ENCODE measurements at regions not wholly inside any gene's neighbourhood (a gene's known extent, or its start where the extent isn't known, plus 50 kb on each side); places are given as distances from the start of the nearest gene placed in this dataset.

DNA sequence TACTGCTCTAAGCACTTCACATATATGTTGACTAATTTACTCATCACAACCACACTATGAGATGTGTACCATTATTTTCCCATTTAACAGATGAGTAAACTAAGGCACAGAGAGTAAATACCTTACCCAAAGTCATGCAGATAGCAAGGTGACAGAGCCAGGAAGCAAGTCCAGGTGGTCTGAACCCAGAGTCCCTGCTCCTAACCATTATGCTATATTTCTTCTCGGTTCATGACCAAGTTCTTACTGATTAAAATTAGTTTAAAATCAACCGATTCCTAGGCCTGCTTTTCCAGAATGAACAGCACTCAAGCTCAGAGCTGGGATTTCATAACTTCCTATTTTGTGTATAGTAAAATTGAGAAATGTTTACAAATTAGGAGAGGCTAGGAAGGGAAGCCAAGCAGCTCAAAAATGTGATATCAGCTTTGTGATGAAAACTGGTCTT, 85.5 kb upstream of the EGLN3 start:
- Mint-ChIP-seq H3K9me3 (peaks cover 6% of the 10 kb centered on the region), H3K36me3 (peaks cover 16% of the 10 kb centered on the region), H3K27ac (no peak overlapping the region), H3K4me3 (no peak overlapping the region), H3K4me1 (peaks cover 30% of the 10 kb centered on the region), H3K27me3 (peaks cover 24% of the 10 kb centered on the region)
- CTCF ChIA-PET: no interaction called here
- no peak for DNase-seq

- CTCF ChIA-PET: no interaction called here
- no peak for DNase-seq
- peaks cover 27% of the 10 kb centered on the region for H3K4me1 Mint-ChIP-seq
- peaks cover 14% of the 10 kb centered on the region for H3K36me3 Mint-ChIP-seq
- H3K27ac Mint-ChIP-seq: no peak overlapping the region
- peaks cover 3% of the 10 kb centered on the region for H3K9me3 Mint-ChIP-seq
- H3K4me3 Mint-ChIP-seq: no peak overlapping the region
- H3K27me3 Mint-ChIP-seq: peaks cover 26% of the 10 kb centered on the region
Observed at GRCh38 chr14:34035934-34036250, 85.0 kb upstream of the EGLN3 start.

DNA sequence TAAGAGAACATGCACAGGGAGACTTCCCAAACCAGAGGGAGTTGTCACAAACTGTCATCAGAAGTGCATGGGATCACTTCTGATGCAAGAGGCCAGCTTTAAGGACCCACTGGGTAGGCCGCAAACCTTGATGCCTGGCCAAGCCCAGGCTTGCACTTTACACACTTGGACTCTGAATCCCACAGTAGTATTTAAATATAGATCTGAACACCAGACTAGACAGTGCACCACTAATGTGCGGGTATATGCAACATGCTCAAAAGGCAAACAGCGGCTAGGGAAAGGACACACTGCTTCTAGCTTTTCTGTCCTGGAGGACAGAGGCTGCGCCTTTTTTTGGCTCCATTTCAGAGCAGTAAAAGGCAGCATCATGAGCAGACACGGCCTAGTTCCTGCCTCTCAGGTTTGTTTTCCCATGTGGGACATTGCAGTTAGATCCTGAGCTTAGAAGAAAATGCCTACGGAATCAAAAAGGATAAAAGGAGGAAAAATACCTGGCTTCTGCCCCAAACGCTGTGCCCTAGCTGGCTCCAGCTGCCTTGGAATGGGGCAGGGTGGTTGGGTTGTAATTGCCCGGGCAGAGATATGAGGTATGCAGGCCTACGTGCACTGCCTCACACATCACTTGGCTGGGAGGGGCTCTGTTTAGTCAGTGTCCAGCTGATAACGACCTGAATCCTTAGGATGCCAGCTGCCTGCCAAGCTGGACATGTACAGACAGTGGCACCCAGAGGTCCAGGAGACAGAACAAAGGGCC, 84.5 kb upstream of the EGLN3 start:
- H3K4me3 Mint-ChIP-seq: no peak overlapping the region
- peaks cover 32% of the 10 kb centered on the region for H3K27me3 Mint-ChIP-seq
- peaks cover 3% of the 10 kb centered on the region for H3K9me3 Mint-ChIP-seq
- H3K36me3 Mint-ChIP-seq: peaks cover 11% of the 10 kb centered on the region
- H3K4me1 Mint-ChIP-seq: peaks cover 24% of the 10 kb centered on the region
- DNase-seq: no peak
- no peak overlapping the region for H3K27ac Mint-ChIP-seq
- CTCF ChIA-PET: no interaction called here

DNA sequence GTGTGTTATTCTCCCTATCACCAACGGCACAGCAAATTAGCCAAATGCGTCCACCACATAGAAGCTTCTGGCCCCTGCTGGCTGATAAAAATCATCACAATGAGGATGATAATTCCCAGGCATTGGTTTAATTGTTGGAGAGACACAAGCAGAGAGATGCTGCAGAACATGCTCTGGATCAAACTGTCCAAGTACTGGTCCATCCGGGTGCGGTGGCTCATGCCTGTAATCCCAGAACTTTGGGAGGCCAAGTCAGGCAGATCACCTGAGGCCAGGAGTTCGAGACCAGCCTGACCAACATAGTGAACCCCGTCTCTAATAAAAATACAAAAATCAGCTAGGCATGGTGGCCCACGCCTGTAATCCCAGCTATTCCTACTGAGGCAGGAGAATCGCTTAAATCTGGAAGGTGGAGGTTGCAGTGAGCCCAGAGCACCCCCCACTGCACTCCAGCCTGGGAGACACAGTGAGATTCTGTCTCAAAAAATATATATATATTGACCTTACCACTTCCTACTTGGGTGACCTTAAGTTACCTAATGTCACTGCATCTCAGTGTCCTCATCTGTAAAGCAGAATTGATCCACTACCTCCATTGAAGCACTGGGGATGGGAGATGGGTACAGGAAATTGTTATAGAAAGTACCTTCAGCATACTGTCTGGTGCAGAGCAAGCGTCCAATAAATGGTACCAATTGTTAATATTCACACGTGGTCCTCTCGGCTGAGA, 83.7 kb upstream of the EGLN3 start:
- Mint-ChIP-seq H3K36me3 (peaks cover 9% of the 10 kb centered on the region), H3K9me3 (peaks cover 3% of the 10 kb centered on the region), H3K27me3 (peaks cover 34% of the 10 kb centered on the region), H3K4me3 (no peak overlapping the region), H3K4me1 (peaks cover 17% of the 10 kb centered on the region), H3K27ac (no peak overlapping the region)
- DNase-seq: no peak
- CTCF ChIA-PET: no interaction called here

- CTCF ChIA-PET: no interaction called here
- no peak overlapping the region for H3K4me3 Mint-ChIP-seq
- H3K27ac Mint-ChIP-seq: no peak overlapping the region
- peaks cover 35% of the 10 kb centered on the region for H3K27me3 Mint-ChIP-seq
- H3K4me1 Mint-ChIP-seq: peaks cover under 1% of the 10 kb centered on the region
- DNase-seq: no peak
- peaks cover 5% of the 10 kb centered on the region for H3K36me3 Mint-ChIP-seq
- peaks cover under 1% of the 10 kb centered on the region for H3K9me3 Mint-ChIP-seq
Observed at GRCh38 chr14:34032720-34033119, 81.8 kb upstream of the EGLN3 start.

GRCh38 chr14:34030864-34031263, 80.0 kb upstream of the EGLN3 start:
- H3K27ac Mint-ChIP-seq: no peak overlapping the region
- CTCF ChIA-PET: no interaction called here
- peaks cover 3% of the 10 kb centered on the region for H3K4me1 Mint-ChIP-seq
- H3K36me3 Mint-ChIP-seq: peaks cover 4% of the 10 kb centered on the region
- H3K4me3 Mint-ChIP-seq: no peak overlapping the region
- peaks cover 40% of the 10 kb centered on the region for H3K27me3 Mint-ChIP-seq
- no peak for DNase-seq
- no peaks in the 10 kb centered on the region for H3K9me3 Mint-ChIP-seq

- H3K9me3 Mint-ChIP-seq: no peaks in the 10 kb centered on the region
- H3K27me3 Mint-ChIP-seq: peaks cover 48% of the 10 kb centered on the region
- no peak overlapping the region for H3K4me3 Mint-ChIP-seq
- H3K4me1 Mint-ChIP-seq: peaks cover 3% of the 10 kb centered on the region
- no peak for DNase-seq
- H3K27ac Mint-ChIP-seq: no peak overlapping the region
- peaks cover 4% of the 10 kb centered on the region for H3K36me3 Mint-ChIP-seq
- CTCF ChIA-PET: no interaction called here
Observed at GRCh38 chr14:34029921-34030334, 79.1 kb upstream of the EGLN3 start.

GRCh38 chr14:34027990-34028495, 77.2 kb upstream of the EGLN3 start:
- CTCF ChIA-PET: no interaction called here
- Mint-ChIP-seq H3K9me3 (no peaks in the 10 kb centered on the region), H3K27me3 (peaks cover 55% of the 10 kb centered on the region), H3K36me3 (peaks cover 1% of the 10 kb centered on the region), H3K27ac (no peak overlapping the region), H3K4me3 (no peak overlapping the region), H3K4me1 (peaks cover 3% of the 10 kb centered on the region)
- no peak for DNase-seq

DNA sequence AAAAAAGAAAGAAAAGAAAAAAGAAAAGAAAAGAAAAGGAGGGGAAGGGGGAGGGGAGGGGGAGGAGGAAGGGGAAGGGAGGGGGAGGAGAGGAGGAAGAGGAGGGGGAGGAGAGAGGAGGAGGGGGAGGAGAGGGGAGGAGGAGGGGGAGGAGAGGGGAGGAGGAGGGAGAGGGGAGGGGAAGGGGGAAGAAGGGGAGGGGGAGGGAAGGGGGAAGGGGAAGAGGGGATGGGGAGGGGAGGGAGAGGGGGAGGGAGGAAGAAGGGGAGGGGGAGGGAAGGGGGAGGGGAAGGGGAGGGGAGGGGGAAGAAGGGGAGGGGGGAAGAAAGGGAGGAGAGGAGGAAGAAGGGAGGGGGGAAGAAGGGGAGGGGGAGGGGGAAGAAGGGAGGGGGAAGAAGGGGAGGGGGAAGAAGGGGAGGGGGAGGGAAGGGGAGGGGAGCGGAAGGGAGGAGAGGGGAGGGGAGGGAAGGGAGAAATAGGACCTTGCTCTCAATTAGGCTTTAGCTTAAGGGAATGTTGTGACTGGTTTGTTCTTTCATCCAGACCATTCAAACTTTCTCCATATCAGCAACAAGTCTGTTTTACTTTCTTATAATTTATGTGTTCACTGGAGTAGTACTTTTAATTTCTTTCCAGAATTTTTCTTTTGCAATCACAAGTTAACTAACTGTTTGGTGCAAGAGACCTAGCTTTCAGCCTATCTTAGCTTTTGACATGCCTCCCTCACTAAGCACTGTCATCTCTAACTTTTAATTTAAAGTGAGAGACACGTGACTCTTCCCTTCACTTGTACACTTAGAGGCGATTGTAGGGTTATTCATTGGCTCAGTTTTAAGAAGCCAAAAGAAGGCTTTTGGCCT, 76.5 kb upstream of the EGLN3 start:
- CTCF ChIA-PET: no interaction called here
- Mint-ChIP-seq H3K27ac (no peak overlapping the region), H3K36me3 (peaks cover 1% of the 10 kb centered on the region), H3K9me3 (no peaks in the 10 kb centered on the region), H3K4me3 (no peak overlapping the region), H3K27me3 (peaks cover 53% of the 10 kb centered on the region), H3K4me1 (peaks cover 3% of the 10 kb centered on the region)
- DNase-seq: no peak

- Mint-ChIP-seq H3K4me1 (peaks cover 3% of the 10 kb centered on the region), H3K9me3 (no peaks in the 10 kb centered on the region), H3K27ac (no peak overlapping the region), H3K36me3 (no peaks in the 10 kb centered on the region), H3K27me3 (peaks cover 48% of the 10 kb centered on the region), H3K4me3 (no peak overlapping the region)
- CTCF ChIA-PET: interaction anchor here (1.6 kb wide), 1 partner anchor 73 kb away, joined by 4 read pairs; no protein-coding TSS in a partner anchor
- DNase-seq: no peak
Observed at GRCh38 chr14:34025325-34026017, 74.6 kb upstream of the EGLN3 start.

GRCh38 chr14:34024768-34025144, 73.9 kb upstream of the EGLN3 start:
- Mint-ChIP-seq H3K4me3 (no peak overlapping the region), H3K9me3 (no peaks in the 10 kb centered on the region), H3K27me3 (peaks cover 44% of the 10 kb centered on the region), H3K36me3 (no peaks in the 10 kb centered on the region), H3K27ac (no peak overlapping the region), H3K4me1 (peaks cover 3% of the 10 kb centered on the region)
- no peak for DNase-seq
- CTCF ChIA-PET: interaction anchor here (1.6 kb wide), 1 partner anchor 74 kb away, joined by 4 read pairs; no protein-coding TSS in a partner anchor

- Mint-ChIP-seq H3K4me3 (no peak overlapping the region), H3K36me3 (peaks cover under 1% of the 10 kb centered on the region), H3K27ac (no peak overlapping the region), H3K4me1 (peaks cover 3% of the 10 kb centered on the region), H3K9me3 (no peaks in the 10 kb centered on the region), H3K27me3 (peaks cover 46% of the 10 kb centered on the region)
- CTCF ChIA-PET: interaction anchor here (1.6 kb wide), 1 partner anchor 75 kb away, joined by 4 read pairs; no protein-coding TSS in a partner anchor
- no peak for DNase-seq
Observed at GRCh38 chr14:34023824-34024767, 73.2 kb upstream of the EGLN3 start.

DNA sequence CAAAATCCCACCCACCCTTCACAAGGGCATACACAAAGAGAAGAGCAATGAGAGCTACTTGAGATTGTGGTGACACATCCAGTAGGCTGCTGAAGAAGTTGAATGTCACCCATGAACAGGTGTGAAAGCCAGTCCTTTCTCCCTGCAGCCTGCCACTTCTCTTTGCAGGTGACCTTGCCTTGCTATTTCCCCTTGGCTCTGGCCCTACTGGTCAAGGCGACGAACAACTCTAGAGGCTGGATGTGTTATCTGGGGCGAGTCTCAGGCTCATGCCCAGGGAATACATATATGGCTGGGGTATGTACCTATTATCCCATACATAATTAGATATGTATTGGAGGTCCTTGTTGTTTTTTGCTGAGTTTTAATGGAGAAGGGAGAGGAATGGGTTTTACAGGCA, 70.2 kb upstream of the EGLN3 start:
- peaks cover 50% of the 10 kb centered on the region for H3K27me3 Mint-ChIP-seq
- CTCF ChIA-PET: no interaction called here
- H3K36me3 Mint-ChIP-seq: peaks cover 4% of the 10 kb centered on the region
- DNase-seq: no peak
- no peak overlapping the region for H3K4me3 Mint-ChIP-seq
- H3K4me1 Mint-ChIP-seq: peaks cover 15% of the 10 kb centered on the region
- H3K27ac Mint-ChIP-seq: no peak overlapping the region
- no peaks in the 10 kb centered on the region for H3K9me3 Mint-ChIP-seq

All from activated naive CD4-positive, alpha-beta T cell treated with anti-CD3 and anti-CD28 coated beads, Interleukin-2, amount 10 ng/mL, durations not matched to agents 7 days and 5 days (primary cell).